ENCODE measurements at regions not wholly inside any gene's neighbourhood (a gene's known extent, or its start where the extent isn't known, plus 50 kb on each side); places are given as distances from the start of the nearest gene placed in this dataset.

DNA sequence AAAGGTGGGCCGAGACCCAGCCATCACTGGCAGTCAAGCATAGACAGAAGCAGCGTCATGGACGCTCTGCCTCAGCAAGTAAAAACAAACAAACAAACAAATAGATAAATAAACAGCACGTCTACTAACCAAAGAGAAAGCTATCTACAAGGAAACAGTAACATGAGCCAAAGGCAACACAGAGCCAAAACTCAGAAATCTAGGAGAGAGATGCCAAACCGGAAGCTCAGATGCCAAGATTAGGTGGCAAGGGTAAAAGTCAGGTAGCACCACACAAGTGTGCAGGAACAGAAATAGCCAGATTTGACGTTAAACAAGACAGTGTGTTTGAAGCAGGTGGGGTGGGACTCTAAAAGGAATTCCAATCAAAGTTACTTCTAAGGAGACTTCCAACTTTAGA, 448.3 kb upstream of the NFIA start:
- no peak for DNase-seq (ENCODE audit: low read depth, low spot score)
- H3K27ac Mint-ChIP-seq (ENCODE audit: unreplicated experiment) = no peak overlapping the region
- peaks cover 5% of the 10 kb centered on the region for H3K36me3 Mint-ChIP-seq (ENCODE audit: low read depth)
- H3K9me3 Mint-ChIP-seq = no peaks in the 10 kb centered on the region
- TF ChIP-seq, protein P1, sequence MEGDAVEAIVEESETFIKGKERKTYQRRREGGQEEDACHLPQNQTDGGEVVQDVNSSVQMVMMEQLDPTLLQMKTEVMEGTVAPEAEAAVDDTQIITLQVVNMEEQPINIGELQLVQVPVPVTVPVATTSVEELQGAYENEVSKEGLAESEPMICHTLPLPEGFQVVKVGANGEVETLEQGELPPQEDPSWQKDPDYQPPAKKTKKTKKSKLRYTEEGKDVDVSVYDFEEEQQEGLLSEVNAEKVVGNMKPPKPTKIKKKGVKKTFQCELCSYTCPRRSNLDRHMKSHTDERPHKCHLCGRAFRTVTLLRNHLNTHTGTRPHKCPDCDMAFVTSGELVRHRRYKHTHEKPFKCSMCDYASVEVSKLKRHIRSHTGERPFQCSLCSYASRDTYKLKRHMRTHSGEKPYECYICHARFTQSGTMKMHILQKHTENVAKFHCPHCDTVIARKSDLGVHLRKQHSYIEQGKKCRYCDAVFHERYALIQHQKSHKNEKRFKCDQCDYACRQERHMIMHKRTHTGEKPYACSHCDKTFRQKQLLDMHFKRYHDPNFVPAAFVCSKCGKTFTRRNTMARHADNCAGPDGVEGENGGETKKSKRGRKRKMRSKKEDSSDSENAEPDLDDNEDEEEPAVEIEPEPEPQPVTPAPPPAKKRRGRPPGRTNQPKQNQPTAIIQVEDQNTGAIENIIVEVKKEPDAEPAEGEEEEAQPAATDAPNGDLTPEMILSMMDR (conservative IDR thresholded peaks at IDR 0.05) = no peak
- H3K4me1 Mint-ChIP-seq = peaks cover 7% of the 10 kb centered on the region
- no peak overlapping the region for H3K4me3 Mint-ChIP-seq
- no peaks in the 10 kb centered on the region for H3K27me3 Mint-ChIP-seq (ENCODE audit: low read depth)

DNA sequence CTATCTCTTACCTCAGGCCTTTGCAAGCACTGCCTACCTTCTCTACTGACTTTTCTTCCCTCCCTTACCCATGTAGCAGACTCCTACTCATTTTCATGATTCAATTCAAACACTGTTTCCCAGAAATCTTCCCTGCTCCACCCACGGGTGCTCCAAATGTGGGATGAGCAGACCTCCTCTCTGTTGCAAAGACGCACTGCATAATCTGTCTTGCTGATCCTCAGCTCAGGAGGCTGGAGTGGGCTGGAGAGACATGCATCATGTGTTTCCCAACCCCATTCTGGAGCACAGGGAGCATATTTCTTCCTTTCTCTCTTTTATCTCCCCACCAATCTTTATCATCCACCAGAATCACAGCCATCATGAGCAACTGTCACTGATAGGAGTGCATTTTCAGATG, 459.9 kb upstream of the NFIA start:
- peak overlapping the region; percentile 2 for H3K4me3 Mint-ChIP-seq
- peaks cover 23% of the 10 kb centered on the region for H3K4me1 Mint-ChIP-seq
- TF ChIP-seq, protein P1 (conservative IDR thresholded peaks at IDR 0.05) = no peak
- peak overlapping the region; percentile 46 for H3K27ac Mint-ChIP-seq (ENCODE audit: unreplicated experiment)
- no peaks in the 10 kb centered on the region for H3K9me3 Mint-ChIP-seq
- DNase-seq (ENCODE audit: low read depth, low spot score) = no peak
- H3K27me3 Mint-ChIP-seq (ENCODE audit: low read depth) = no peaks in the 10 kb centered on the region
- H3K36me3 Mint-ChIP-seq (ENCODE audit: low read depth) = no peaks in the 10 kb centered on the region

DNA sequence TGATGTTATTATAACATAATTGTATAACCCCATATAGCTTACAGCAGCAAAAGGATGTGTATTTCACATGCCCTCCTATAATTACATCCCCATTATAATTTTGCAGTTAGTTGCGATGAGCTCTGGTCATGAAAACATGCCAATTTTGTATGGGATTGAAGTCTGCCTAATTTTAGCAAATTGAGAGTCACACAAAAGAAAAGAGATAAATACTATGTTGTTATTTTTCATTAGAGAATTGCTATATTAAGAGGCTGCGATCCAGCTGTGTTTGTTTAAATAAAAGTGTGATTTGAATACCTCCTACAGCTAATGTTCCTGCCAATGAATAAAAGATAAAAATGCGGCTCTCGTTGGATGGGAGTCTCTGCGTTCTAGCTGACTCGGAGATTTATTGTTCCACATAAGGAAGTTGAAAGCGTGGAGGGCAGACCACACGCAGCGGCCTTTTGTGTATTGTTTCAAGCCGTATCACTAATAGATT, 461.0 kb upstream of the NFIA start:
- TF ChIP-seq, protein P1 (conservative IDR thresholded peaks at IDR 0.05) = no peak
- Mint-ChIP-seq H3K27ac (ENCODE audit: unreplicated experiment) (peak overlapping the region; percentile 51), H3K4me1 (peaks cover 32% of the 10 kb centered on the region), H3K36me3 (ENCODE audit: low read depth) (no peaks in the 10 kb centered on the region), H3K27me3 (ENCODE audit: low read depth) (no peaks in the 10 kb centered on the region), H3K4me3 (peak overlapping the region; percentile 12), H3K9me3 (no peaks in the 10 kb centered on the region)
- peak; percentile 4 for DNase-seq (ENCODE audit: low read depth, low spot score)

DNA sequence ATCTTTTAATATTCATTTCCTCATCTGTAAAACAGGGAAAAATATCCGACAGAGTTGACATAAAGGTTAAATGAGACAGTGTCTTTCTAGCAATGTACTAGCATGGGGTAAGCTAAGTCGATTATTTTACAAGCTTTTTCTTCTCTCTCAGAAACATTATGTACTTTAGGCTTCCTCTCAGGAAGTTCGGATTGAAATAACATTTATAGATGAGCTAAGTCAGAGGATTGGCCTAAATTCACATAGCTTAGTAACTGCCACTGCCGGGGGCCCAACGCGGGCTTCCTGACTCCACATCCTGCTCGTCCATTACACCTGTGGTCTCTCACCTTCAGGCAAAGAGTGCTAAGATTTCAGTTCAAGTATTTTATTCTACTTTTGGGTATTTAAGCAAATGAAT, 462.3 kb upstream of the NFIA start:
- H3K27me3 Mint-ChIP-seq (ENCODE audit: low read depth) = no peaks in the 10 kb centered on the region
- peaks cover 35% of the 10 kb centered on the region for H3K4me1 Mint-ChIP-seq
- no peak overlapping the region for H3K27ac Mint-ChIP-seq (ENCODE audit: unreplicated experiment)
- no peak for DNase-seq (ENCODE audit: low read depth, low spot score)
- TF ChIP-seq, protein P1 (conservative IDR thresholded peaks at IDR 0.05) = no peak
- H3K4me3 Mint-ChIP-seq = no peak overlapping the region
- no peaks in the 10 kb centered on the region for H3K9me3 Mint-ChIP-seq
- H3K36me3 Mint-ChIP-seq (ENCODE audit: low read depth) = no peaks in the 10 kb centered on the region

- Mint-ChIP-seq H3K36me3 (ENCODE audit: low read depth) (no peaks in the 10 kb centered on the region), H3K27ac (ENCODE audit: unreplicated experiment) (no peak overlapping the region), H3K4me1 (peaks cover 35% of the 10 kb centered on the region), H3K4me3 (no peak overlapping the region), H3K9me3 (no peaks in the 10 kb centered on the region), H3K27me3 (ENCODE audit: low read depth) (no peaks in the 10 kb centered on the region)
- DNase-seq (ENCODE audit: low read depth, low spot score) = no peak
- TF ChIP-seq, protein P1 (conservative IDR thresholded peaks at IDR 0.05) = no peak
Measured at GRCh38 chr1:60619581-60619980, 462.8 kb upstream of the NFIA start.

- H3K36me3 Mint-ChIP-seq (ENCODE audit: low read depth) = no peaks in the 10 kb centered on the region
- DNase-seq (ENCODE audit: low read depth, low spot score) = no peak
- H3K27me3 Mint-ChIP-seq (ENCODE audit: low read depth) = no peaks in the 10 kb centered on the region
- TF ChIP-seq, protein P1 (conservative IDR thresholded peaks at IDR 0.05) = no peak
- H3K4me3 Mint-ChIP-seq = no peak overlapping the region
- no peak overlapping the region for H3K27ac Mint-ChIP-seq (ENCODE audit: unreplicated experiment)
- H3K4me1 Mint-ChIP-seq = peaks cover 17% of the 10 kb centered on the region
- H3K9me3 Mint-ChIP-seq = no peaks in the 10 kb centered on the region
Measured at GRCh38 chr1:60615666-60616065, 466.7 kb upstream of the NFIA start.
